Nucleus accumbens (tissue), 56 donors: ENCODE measurements at regions not wholly inside any gene's neighbourhood (a gene's known extent, or its start where the extent isn't known, plus 50 kb on each side); places are given as distances from the start of the nearest gene placed in this dataset.

Experiments used
- DNase-seq, 56 donors: peaks; one replicate each; lab custom pipeline; 2025; lab: John Stamatoyannopoulos, UW

DNA sequence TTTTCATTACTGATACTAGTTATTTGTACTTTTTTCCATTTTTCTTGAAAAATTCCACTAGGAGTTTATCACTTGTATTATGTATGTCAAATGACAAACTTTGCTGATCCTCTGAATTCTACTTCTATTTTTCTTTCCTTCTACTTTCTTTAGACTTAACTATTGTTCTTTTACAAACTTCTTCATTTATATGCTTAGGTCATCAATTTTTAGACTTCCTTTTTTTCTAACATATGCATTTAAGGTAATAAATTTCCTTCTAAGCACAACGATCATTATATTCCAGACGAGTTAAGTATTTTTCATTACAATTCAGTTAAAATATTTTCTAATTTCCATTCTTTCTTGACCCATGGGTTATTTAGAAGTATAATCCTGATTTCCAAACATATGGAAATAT lies 240.8 kb downstream of the NHLRC3 start:
- no peak for DNase-seq

GRCh38 chr13:39281539-39282150 lies 243.4 kb downstream of the NHLRC3 start:
- no peak for DNase-seq

DNA sequence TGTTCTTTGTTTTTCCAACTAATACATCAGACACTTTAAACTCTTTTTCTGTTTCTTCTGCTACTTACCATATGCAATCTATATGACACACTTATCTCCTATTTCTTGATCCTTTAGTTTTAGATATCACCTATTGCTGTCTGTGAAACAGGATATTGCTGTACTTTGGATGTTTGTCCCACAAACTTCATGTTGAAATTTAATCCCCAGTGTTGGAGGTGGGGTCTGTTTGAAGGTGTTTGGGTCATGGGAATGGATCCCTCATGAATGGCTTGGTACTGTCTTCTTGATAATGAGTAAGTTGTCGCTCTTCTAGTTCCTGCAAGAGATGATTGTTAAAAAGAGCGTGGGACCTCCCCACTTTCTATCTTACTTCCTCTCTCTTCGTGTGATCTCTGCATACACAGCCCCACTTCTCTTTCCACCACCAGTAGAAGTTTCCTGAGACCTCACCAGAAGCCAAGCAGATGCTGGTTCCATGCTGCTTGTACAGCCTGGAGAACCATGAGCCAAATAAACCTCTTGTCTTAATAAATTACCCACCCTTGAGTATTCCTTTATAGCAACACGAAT lies 244.2 kb downstream of the NHLRC3 start:
- DNase-seq = no peak

GRCh38 chr13:39283072-39283471 lies 244.8 kb downstream of the NHLRC3 start:
- no peak for DNase-seq

GRCh38 chr13:39284801-39285388 lies 246.6 kb downstream of the NHLRC3 start:
- DNase-seq = no peak
